DMS53 (cell line): ENCODE measurements at regions not wholly inside any gene's neighbourhood (a gene's known extent, or its start where the extent isn't known, plus 50 kb on each side); places are given as distances from the start of the nearest gene placed in this dataset.
"Not testable (repeated sequence)": the region's sequence is repeated elsewhere in the genome, so short reads cannot be mapped to it uniquely, and the experiment has no call there.

ENCODE experiments used
- DNase-seq: peaks from one replicate; lab custom pipeline; 2025; lab: John Stamatoyannopoulos, UW

DNA sequence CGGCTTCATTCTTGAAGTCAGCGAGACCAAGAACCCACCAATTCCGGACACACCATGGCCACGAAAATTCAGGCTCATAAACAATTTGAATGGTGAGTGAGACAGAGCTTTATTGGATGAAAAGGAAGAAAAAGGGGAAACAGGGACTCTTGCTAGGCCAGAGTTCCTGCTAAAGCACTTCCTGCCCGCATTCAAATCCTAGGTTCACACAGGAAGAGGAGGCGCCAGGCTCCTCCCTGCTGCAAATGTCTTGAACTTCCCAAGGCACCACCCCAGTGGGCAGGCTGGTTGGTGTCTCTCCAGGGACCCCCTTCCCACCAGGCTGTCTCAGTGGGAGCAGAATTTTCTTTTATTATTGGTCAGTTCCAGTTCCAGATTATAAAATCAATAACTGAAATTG is 121.2 kb downstream of the FSCB start:
- no peak for DNase-seq

- not testable (repeated sequence) for DNase-seq
Observed at GRCh38 chr14:44385296-44385695, 121.8 kb downstream of the FSCB start.

DNA sequence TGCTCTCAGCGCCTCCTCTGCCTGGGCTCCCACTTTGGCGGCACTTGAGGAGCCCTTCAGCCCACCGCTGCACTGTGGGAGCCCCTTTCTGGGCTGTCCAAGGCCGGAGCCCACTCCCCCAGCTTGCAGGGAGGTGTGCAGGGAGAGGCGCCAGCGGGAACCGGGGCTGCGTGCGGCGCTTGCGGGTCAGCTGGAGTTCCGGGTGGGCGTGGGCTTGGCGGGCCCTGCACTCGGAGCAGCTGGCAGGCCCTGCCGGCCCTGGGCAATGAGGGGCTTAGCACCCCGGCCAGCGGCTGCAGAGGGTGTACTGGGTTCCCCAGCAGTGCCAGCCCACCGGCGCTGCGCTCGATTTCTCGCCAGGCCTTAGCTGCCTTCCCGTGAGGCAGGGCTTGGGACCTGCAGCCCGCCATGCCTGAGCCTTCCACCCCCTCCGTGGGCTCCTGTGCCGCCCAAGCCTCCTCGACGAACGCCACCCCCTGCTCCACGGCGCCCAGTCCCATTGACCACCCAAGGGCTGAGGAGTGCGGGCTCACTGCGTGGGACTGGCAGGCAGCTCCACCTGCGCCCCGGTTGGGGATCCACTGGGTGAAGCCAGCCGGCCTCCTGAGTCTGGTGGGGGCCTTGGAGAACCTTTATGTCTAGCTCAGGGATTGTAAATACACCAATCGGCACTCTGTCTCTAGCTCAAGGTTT is 122.3 kb downstream of the FSCB start:
- DNase-seq, result not testable (repeated sequence)

- DNase-seq, result no peak
Observed at GRCh38 chr14:44384093-44384492, 123.0 kb downstream of the FSCB start.

DNA sequence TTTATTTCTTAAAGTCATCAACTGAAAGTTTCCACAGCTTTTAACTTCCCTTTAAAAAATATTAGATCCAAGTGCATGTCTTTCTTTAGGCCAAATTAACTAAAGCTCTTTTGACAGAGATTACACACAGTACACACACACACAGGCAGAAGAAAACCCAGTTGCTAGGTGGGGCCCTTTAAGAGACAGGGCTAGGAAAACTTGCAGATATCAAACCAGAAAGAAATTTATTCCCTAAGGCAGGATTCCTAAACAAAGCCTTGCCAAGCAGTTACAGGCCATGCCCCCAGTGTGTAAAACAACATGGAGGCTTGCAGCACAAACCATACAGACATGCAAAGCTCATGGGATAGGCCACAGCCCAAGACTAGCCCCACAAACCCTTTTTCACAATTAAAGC is 123.4 kb downstream of the FSCB start:
- no peak for DNase-seq

DNA sequence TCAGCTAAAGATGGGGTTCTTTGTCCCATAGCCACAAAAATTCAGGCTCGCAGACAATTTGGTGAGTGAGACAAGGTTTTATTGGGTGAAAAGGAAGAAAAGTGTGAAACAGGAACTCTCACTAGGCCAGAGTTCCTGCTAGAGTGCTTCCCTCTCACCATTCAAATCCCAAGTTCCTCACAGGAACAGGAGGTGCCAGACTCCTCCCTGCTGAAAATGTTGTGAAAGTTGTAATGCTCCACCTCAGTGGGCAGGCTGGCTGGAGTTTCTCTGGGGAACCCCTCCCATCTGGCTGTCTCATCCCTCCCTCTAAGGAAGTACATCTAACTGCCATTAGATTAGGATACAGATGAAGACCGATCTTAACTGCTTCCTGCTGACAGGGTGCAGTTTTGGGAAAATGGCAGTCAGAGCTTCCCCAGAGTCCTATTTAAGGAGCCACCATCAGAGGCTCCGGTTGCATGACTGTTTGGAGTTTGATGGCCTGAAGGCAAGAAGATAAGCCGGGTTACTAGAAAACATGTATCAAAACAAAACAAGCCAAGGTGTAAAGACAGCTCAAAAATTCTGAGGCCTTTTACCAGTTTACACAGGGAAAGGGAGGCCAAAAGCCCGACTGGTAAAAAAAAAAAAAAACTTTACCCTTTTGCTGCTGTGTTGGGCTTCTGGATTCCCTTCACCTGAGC is 127.6 kb downstream of the FSCB start:
- no peak for DNase-seq

- DNase-seq, result peak; percentile 2
Observed at GRCh38 chr14:44374906-44375305, 132.2 kb downstream of the FSCB start.

DNA sequence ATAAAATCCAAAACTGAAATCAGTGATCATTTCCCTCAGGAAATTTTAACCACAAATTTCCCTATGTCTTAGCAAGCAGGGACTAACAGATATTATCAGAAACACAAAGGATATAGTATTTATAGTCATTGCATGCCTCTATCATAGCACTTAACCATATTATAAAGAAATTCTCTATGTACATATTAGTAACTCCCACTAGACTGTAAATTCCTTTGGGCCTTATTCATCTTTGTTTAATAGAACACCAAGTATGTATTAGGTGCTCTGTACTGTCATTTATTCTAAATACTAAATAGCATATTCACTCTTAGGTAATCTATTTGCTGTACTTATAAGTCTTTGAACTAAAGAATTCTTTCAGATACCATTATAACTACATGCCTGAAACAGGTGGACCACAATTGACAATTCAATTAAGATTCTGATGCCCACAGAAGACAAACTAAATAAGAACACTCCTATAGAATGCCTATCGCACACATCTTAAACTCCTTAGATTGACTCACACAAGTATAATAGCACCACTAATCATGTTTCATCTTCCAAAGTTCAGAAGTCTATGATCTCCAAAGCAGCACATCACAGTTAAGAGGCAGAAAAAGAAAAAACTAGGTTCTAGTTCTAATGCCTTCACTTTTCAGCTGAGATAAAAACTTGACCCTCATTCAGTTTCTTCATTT is 134.1 kb downstream of the FSCB start:
- no peak for DNase-seq

DNA sequence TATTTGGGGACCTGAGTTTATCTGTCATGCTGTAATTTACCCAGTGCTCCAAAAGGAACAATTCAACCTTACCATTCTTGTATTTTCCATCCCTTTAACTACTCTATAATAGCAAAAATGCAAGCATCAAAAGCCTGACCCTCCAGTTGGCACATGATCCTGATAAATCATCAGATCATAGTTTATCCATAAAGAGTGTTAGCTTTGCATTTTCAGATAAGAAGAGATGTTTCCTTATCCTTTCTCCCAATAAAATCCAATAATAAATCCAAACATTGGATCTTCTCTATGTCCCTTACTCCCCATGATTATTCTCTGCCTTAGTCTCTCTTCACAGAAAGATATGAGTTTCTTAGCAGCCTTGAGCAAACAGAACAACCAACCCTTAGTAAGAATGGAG is 134.9 kb downstream of the FSCB start:
- DNase-seq, result no peak

DNA sequence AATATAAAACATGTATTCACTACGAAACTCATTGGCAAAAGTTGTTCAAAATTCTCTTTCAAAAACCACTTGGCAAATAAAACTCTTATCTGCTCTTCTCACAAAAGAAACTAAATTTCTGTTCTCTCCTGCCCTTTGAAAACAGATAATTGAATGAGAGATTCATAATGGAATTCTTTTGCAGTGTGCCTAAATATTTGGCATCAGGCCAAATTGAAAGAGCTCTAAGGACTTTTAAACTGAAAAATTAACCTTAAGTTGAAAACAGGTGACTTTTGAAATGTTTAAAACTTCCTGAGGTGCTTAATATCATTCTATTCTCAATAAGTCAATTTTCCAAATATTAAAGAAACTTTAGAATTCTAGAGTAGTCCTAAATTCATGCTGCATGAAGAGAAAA is 136.4 kb downstream of the FSCB start:
- no peak for DNase-seq

DNA sequence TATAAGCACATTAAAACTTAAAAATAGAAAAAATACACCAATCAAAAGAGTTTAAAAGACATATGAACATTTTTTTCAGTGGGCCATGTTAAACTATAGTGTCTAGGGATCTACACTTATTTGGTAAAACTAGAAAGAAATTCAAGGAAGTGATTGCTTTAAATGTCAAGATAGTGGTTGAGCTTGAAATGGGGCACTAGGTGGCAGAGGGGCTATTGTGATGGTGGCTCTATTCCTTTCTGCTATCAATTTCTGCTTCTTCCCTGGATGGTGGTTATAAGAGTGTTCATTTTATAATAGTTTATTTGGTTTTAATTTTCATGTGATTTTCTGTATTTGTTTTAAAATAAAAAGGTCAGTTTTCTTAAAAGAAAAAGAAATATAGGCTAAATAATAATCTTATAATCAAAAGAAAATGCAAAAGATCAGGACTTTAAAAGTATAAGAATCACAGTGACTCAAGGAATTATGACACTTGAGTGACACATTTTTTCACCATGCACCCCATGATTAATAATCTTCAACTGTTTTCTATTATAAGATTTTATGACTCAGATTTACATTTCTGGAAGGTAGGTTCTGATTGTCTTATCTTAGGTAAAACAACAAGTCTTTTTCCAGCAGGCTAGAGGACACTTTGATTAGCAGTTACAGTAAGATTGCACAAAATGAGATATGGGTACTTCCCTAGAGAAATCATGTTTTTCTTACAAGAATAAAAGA is 137.5 kb downstream of the FSCB start:
- peak; percentile 25 for DNase-seq

- no peak for DNase-seq
Observed at GRCh38 chr14:44361083-44361482, 146.0 kb downstream of the FSCB start.

DNA sequence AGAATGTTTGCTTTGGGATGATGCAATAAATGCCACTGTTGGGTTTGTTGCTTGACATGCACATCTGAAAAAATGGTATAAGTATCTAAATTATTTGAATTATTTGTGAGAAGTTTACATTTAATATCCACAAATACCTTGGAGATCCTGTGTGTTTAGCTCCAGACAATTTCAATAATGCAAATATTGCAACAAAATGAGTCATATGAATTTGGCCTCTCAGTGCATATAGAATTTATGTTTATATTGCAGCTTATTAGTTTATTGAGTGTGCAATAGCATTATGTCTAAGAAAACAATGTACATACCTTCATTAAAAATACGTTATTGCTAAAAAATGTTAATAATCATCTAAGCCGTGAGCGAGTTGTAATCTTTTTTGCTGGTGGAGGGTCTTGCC is 153.3 kb downstream of the FSCB start:
- no peak for DNase-seq

- no peak for DNase-seq
Observed at GRCh38 chr14:44352201-44352600, 154.9 kb downstream of the FSCB start.

GRCh38 chr14:44347316-44347715 is 159.8 kb downstream of the FSCB start:
- no peak for DNase-seq

GRCh38 chr14:44341116-44341515 is 166.0 kb downstream of the FSCB start:
- DNase-seq, result no peak

GRCh38 chr14:44339862-44340261 is 167.2 kb downstream of the FSCB start:
- DNase-seq, result no peak

GRCh38 chr14:44339231-44339630 is 167.9 kb downstream of the FSCB start:
- no peak for DNase-seq

GRCh38 chr14:44317441-44317746 is 189.7 kb downstream of the FSCB start:
- peak; percentile 66 for DNase-seq

DNA sequence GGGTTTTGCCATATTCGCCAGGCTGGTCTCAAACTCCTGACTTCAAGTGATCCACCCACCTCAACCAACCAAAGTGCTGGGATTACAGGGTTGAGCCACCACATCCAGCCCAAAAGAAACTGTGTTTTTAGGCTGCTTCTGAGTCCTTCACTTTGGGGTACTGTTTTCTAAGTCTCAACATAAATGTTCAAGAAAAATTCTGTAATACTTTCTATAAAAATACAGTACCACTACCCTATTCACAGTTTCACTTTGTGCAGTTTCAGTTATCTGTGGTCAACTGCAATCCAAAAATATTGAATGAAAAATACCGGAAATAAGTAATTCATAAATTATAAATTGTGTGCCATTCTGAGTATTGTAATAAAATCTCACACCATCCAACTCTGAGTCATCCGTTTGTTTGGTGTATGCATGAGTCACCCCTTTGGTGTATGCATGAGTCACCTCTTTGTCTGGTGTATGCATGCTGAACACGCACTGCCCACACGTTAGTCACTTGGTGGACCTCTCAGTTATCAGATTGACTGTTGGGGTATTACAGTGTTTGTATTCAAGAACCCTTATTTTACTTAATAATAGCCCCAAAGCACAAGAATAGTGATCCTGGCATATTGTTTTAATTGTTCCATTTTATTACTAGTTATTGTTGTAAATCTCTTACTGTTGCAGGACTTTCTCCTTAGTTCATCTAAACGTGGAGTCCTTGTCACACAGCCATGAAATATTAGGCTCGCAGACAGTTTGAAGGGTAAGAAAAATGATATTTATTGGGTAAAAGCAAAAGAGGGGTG is 190.2 kb downstream of the FSCB start:
- DNase-seq, result peak; percentile 96

DNA sequence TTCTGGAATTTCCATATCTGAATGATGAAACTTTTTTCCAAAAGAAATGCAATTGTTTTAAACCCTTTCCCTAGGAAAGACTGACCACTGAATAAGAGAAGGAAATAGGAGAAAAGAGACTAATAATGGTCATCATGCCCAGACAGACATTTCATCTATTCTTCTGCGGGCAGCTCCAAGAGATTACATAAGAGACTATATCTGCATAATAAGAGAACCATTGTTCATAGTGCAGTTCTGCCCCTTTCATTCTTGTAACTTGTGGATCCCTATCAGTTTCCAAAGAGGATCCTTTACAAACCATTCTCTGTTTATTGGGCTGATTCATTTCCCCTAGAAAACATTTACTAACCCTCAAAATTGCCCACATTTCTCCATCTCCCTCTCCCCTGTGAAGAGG is 197.8 kb downstream of the FSCB start:
- peak; percentile 14 for DNase-seq

- DNase-seq, result no peak
Observed at GRCh38 chr14:44300916-44301315, 206.2 kb downstream of the FSCB start.
